ENCODE measurements at regions not wholly inside any gene's neighbourhood (a gene's known extent, or its start where the extent isn't known, plus 50 kb on each side); places are given as distances from the start of the nearest gene placed in this dataset.

GRCh38 chr13:30845297-30846214 lies 60.5 kb upstream of the MEDAG start:
- Histone ChIP-seq H3K4me2 (ENCODE audit: control insufficient read depth, insufficient read depth) (no peak overlapping the region), H3K79me2 (ENCODE audit: control insufficient read depth, insufficient read depth, low read length) (no peaks in the 10 kb centered on the region), H3K36me3 (ENCODE audit: control insufficient read depth in 2 of 2, insufficient read depth in 2 of 2, low read length in 1 of 2) (no peaks in the 10 kb centered on the region), H4K20me1 (ENCODE audit: control insufficient read depth, insufficient read depth) (no peaks in the 10 kb centered on the region), H3K9ac (ENCODE audit: control insufficient read depth, insufficient read depth, low read length) (no peak overlapping the region), H3K27me3 (replicated peaks in 1 of 2; ENCODE audit: control insufficient read depth in 2 of 2, insufficient read depth in 2 of 2, low read length in 1 of 2) (no peaks in the 10 kb centered on the region), H3K9me3 (replicated peaks; ENCODE audit: control insufficient read depth, insufficient read depth, low read length) (no peaks in the 10 kb centered on the region; the same call in 2 of the 3 replicates), H2AFZ (ENCODE audit: control insufficient read depth, low read depth, low read length) (no peak overlapping the region), H3K4me1 (ENCODE audit: control insufficient read depth, insufficient read depth, low read length) (peaks cover 10% of the 10 kb centered on the region), H3K4me3 (no peak overlapping the region), H3K27ac (ENCODE audit: control insufficient read depth, insufficient read depth) (no peak overlapping the region)
- intact Hi-C loops (cut with micrococcal nuclease; ENCODE audit: unreplicated experiment) (no loop called here), in situ Hi-C loops (cut with MboI) (no loop called here)
- no peak for FAIRE-seq
- ChIA-PET POLR2A (no interaction called here), RAD21 (ENCODE audit: unreplicated experiment) (no interaction called here), SMC1A (ENCODE audit: uncharacterized antibody, unreplicated experiment) (interaction anchor here (1.0 kb wide), 1 partner anchor 10 kb away, joined by 4 read pairs; no protein-coding TSS in a partner anchor), CTCF (interaction anchor here (0.8 kb wide), 1 partner anchor 20 kb away, joined by 3 read pairs; no protein-coding TSS in a partner anchor)
- ATAC-seq, result peak; percentile 72
- BruUV-seq (replicated peaks), result no TSS peak
- 54% methylated on average over 11 of the region's 11 CpGs for WGBS (ENCODE audit: insufficient coverage, insufficient replicate concordance, low lambda C conversion rate, missing lambda C conversion rate)
- DNase-seq (ENCODE audit: low read depth, low spot score), result no peak
- 0 out of 2 replicates have a peak, but pooled peaks have one; percentile 22 for TF ChIP-seq MTA2 (IDR thresholded peaks at IDR 0.05; ENCODE audit: low read depth)
- TF ChIP-seq RUNX3 (IDR thresholded peaks at IDR 0.05; ENCODE audit: low read length), result peak; percentile 46
- peak; percentile 95 for TF ChIP-seq SPI1 (IDR thresholded peaks at IDR 0.05; ENCODE audit: borderline replicate concordance, insufficient read depth, low read depth, low read length)
- 0 out of 2 replicates have a peak, but pooled peaks have one; percentile 40 for TF ChIP-seq BCL11A (IDR thresholded peaks at IDR 0.05; ENCODE audit: low read depth, low read length)
- TF ChIP-seq ZNF217 (IDR thresholded peaks at IDR 0.05), result no peak
- TF ChIP-seq, protein P1, sequence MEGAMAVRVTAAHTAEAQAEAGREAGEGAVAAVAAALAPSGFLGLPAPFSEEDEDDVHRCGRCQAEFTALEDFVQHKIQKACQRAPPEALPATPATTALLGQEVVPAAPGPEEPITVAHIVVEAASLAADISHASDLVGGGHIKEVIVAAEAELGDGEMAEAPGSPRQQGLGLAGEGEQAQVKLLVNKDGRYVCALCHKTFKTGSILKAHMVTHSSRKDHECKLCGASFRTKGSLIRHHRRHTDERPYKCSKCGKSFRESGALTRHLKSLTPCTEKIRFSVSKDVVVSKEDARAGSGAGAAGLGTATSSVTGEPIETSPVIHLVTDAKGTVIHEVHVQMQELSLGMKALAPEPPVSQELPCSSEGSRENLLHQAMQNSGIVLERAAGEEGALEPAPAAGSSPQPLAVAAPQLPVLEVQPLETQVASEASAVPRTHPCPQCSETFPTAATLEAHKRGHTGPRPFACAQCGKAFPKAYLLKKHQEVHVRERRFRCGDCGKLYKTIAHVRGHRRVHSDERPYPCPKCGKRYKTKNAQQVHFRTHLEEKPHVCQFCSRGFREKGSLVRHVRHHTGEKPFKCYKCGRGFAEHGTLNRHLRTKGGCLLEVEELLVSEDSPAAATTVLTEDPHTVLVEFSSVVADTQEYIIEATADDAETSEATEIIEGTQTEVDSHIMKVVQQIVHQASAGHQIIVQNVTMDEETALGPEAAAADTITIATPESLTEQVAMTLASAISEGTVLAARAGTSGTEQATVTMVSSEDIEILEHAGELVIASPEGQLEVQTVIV (IDR thresholded peaks at IDR 0.05; ENCODE audit: borderline replicate concordance, partially characterized antibody), result no peak
- TF ChIP-seq NR2F1 (conservative IDR thresholded peaks at IDR 0.05), result peak; percentile 79
- peak; percentile 54 to 59 for TF ChIP-seq IKZF2 (IDR thresholded peaks at IDR 0.05)

Data from GM12878 (cell line).